ENCODE measurements at regions not wholly inside any gene's neighbourhood (a gene's known extent, or its start where the extent isn't known, plus 50 kb on each side); places are given as distances from the start of the nearest gene placed in this dataset.

GRCh38 chr16:86270696-86271095 lies 239.6 kb upstream of the FOXF1 start:
- no peak for TF ChIP-seq EZH2 (IDR thresholded peaks at IDR 0.05; ENCODE audit: low read length)
- TF ChIP-seq CTCF (optimal IDR thresholded peaks at IDR 0.05 in 1 of 3, IDR thresholded peaks at IDR 0.05 in 1 of 3, conservative IDR thresholded peaks at IDR 0.05 in 1 of 3; ENCODE audit: extremely low read depth in 1 of 3, insufficient read depth in 2 of 3, low read length in 3 of 3), result no peak

Measured in keratinocyte (primary cell).